Kidney (tissue), 13 donors: ENCODE measurements at regions not wholly inside any gene's neighbourhood (a gene's known extent, or its start where the extent isn't known, plus 50 kb on each side); places are given as distances from the start of the nearest gene placed in this dataset.

Experiments used
- DNase-seq, 5 donors: peaks; one replicate each; pipeline ENCODE4 v3.0.0-alpha.2; 2013 to 2020
- FAIRE-seq: peaks from 2 replicates; lab custom pipeline; 2012; peaks lifted over from hg19 to GRCh38; lab: Jason Lieb, UNC
- H3K27ac ChIP-seq, 2 donors: one replicate each; pipeline ENCODE4 v1.7.0; 2013; ENCODE audit warnings: low read depth in 2 of 2, low read length in 2 of 2, inconsistent platforms in 1 of 2
- H3K27me3 ChIP-seq: one replicate; pipeline ENCODE4 v1.7.1; 2013; ENCODE audit warnings: low read length, inconsistent platforms; ENCODE audit not compliant: control insufficient read depth, insufficient read depth
- H3K36me3 ChIP-seq, 3 donors: one replicate each; pipeline versions ENCODE4 v1.7.0 to v1.7.1; 2013; ENCODE audit warnings: low read length in 3 of 3, control low read depth in 1 of 3, inconsistent platforms in 1 of 3; ENCODE audit not compliant: insufficient read depth in 3 of 3, control insufficient read depth in 2 of 3
- H3K4me1 ChIP-seq, 3 donors: one replicate each; pipeline versions ENCODE4 v1.7.0 to v1.7.1; 2013; ENCODE audit warnings: low read length in 3 of 3, inconsistent platforms in 1 of 3, low read depth in 1 of 3; ENCODE audit not compliant: control insufficient read depth in 2 of 3, insufficient read depth in 2 of 3
- H3K4me3 ChIP-seq, 3 donors: one replicate each; pipeline versions ENCODE4 v1.7.0 to v1.8.1; 2013; ENCODE audit warnings: low read length in 3 of 3, control low read depth in 1 of 3, inconsistent platforms in 1 of 3
- H3K9ac ChIP-seq, 3 donors: one replicate each; pipeline versions ENCODE4 v1.7.0 to v1.7.1; 2013; ENCODE audit warnings: low read length in 3 of 3, control low read depth in 1 of 3, inconsistent platforms in 1 of 3
- H3K9me3 ChIP-seq, 3 donors: one replicate each; pipeline versions ENCODE4 v1.7.0 to v1.7.1; 2013; ENCODE audit warnings: low read length in 3 of 3, control low read depth in 1 of 3, inconsistent platforms in 1 of 3; ENCODE audit not compliant: control insufficient read depth in 2 of 3, insufficient read depth in 1 of 3
- CTCF ChIP-seq: IDR thresholded peaks from 3 replicates; pipeline ENCODE4 v1.5.1; 2012; ENCODE audit warnings: mild to moderate bottlenecking, moderate library complexity, borderline replicate concordance; ENCODE audit not compliant: insufficient read depth; ENCODE audit errors: extremely low read depth
- intact Hi-C: fragments of 100-400 bp; cut with DNase I; formaldehyde crosslinking; loops from one replicate; pipeline ENCODE4 v1.11.1; 2022
- donor health status: control.
- donor health status: control.
- donor health status: control.
- donor health status: control.
- donor health status: control.
- donor health status: DM: yes; HTN: yes; CAD: no.
- donor health status: Normal renal cell carcinoma (clear cell type).

GRCh38 chr4:134024251-134024650 lies 177.3 kb downstream of the PABPC4L start:
- no peak for FAIRE-seq
- intact Hi-C loops, result no loop called here
- H3K9me3 ChIP-seq, result no peaks in the 10 kb centered on the region

DNA sequence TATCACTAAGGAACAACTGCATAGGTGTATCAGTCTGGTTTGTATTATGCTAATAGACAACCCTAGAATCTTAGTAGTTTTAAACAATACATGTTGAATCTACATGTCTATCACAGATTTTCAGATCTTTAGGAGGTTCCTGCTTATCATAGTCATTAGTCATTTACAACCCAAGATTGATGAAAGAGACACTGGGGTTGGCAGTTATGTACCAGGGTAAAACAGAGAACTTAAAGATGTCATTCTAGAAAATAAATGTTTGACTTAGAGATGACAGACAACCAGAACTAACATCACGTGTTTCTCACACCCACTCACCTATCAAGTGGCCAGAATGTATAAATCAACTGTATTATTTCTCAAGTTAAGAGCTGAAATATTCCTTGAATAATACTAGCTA lies 181.9 kb downstream of the PABPC4L start:
- Histone ChIP-seq H3K4me1 (no peaks in the 10 kb centered on the region), H3K9ac (no peak overlapping the region), H3K36me3 (no peaks in the 10 kb centered on the region), H3K9me3 (no peaks in the 10 kb centered on the region), H3K27ac (no peak overlapping the region), H3K4me3 (no peak overlapping the region), H3K27me3 (no peaks in the 10 kb centered on the region)
- no peak for DNase-seq
- FAIRE-seq, result no peak
- no peak for TF ChIP-seq CTCF
- intact Hi-C loops, result no loop called here

More at GRCh38 chr4:134024251-134024650, 177.3 kb downstream of the PABPC4L start:
- Histone ChIP-seq H3K27ac (no peak overlapping the region), H3K9ac (no peak overlapping the region), H3K4me3 (no peak overlapping the region), H3K27me3 (no peaks in the 10 kb centered on the region), H3K4me1 (no peaks in the 10 kb centered on the region), H3K36me3 (no peaks in the 10 kb centered on the region)
- TF ChIP-seq CTCF, result peak; percentile 4
- DNase-seq, result peak in 2 of 5 donors; percentile 10 to 23

- H3K4me1 ChIP-seq, result no peaks in the 10 kb centered on the region
- FAIRE-seq (peak; percentile 25), DNase-seq (no peak)
- no peaks in the 10 kb centered on the region for H3K9me3 ChIP-seq
- no peaks in the 10 kb centered on the region for H3K27me3 ChIP-seq
- intact Hi-C loops, result no loop called here
- no peaks in the 10 kb centered on the region for H3K36me3 ChIP-seq
- no peak overlapping the region for H3K4me3 ChIP-seq
- no peak overlapping the region for H3K27ac ChIP-seq
- H3K9ac ChIP-seq, result no peak overlapping the region
- TF ChIP-seq CTCF, result no peak
Measured at GRCh38 chr4:134018846-134019245, 182.7 kb downstream of the PABPC4L start.

GRCh38 chr4:134001057-134001456 lies 200.5 kb downstream of the PABPC4L start:
- Histone ChIP-seq H3K9ac (no peak overlapping the region), H3K4me1 (no peaks in the 10 kb centered on the region), H3K9me3 (no peaks in the 10 kb centered on the region), H3K4me3 (no peak overlapping the region), H3K27me3 (no peaks in the 10 kb centered on the region), H3K36me3 (no peaks in the 10 kb centered on the region), H3K27ac (no peak overlapping the region)
- intact Hi-C loops, result no loop called here
- FAIRE-seq (no peak), DNase-seq (no peak)
- TF ChIP-seq CTCF, result no peak
